HG03175 (cell line): ENCODE measurements at regions not wholly inside any gene's neighbourhood (a gene's known extent, or its start where the extent isn't known, plus 50 kb on each side); places are given as distances from the start of the nearest gene placed in this dataset.
"Not testable (repeated sequence)": the region's sequence is repeated elsewhere in the genome, so short reads cannot be mapped to it uniquely, and the experiment has no call there.

Experiments used
- ATAC-seq: cut with Tn5 transposase; IDR thresholded peaks from one replicate; pipeline ENCODE4 v1.9.1; 2021; ENCODE audit warnings: mild to moderate bottlenecking, moderate library complexity; ENCODE audit not compliant: unreplicated experiment

- ATAC-seq = not testable (repeated sequence)
Observed at GRCh38 chr6:166846446-166847142, 109.8 kb downstream of the RNASET2 start.

- no peak for ATAC-seq
Observed at GRCh38 chr6:166842607-166843006, 113.7 kb downstream of the RNASET2 start.

GRCh38 chr6:166841216-166841615 is 115.1 kb downstream of the RNASET2 start:
- no peak for ATAC-seq

GRCh38 chr6:166839569-166839968 is 116.8 kb downstream of the RNASET2 start:
- no peak for ATAC-seq

GRCh38 chr6:166838987-166839386 is 117.4 kb downstream of the RNASET2 start:
- no peak for ATAC-seq

- ATAC-seq = no peak
Observed at GRCh38 chr6:166836785-166837718, 119.3 kb downstream of the RNASET2 start.

- ATAC-seq = no peak
Observed at GRCh38 chr6:166834049-166834448, 122.3 kb downstream of the RNASET2 start.

- ATAC-seq = no peak
Observed at GRCh38 chr6:166830891-166831363, 125.4 kb downstream of the RNASET2 start.

- peak; percentile 91 for ATAC-seq
Observed at GRCh38 chr6:166830185-166830890, 126.0 kb downstream of the RNASET2 start.

GRCh38 chr6:166826264-166826663 is 130.1 kb downstream of the RNASET2 start:
- no peak for ATAC-seq

- no peak for ATAC-seq
Observed at GRCh38 chr6:166825553-166826145, 130.7 kb downstream of the RNASET2 start.

- no peak for ATAC-seq
Observed at GRCh38 chr6:166824880-166825250, 131.5 kb downstream of the RNASET2 start.

GRCh38 chr6:166824146-166824879 is 132.0 kb downstream of the RNASET2 start:
- ATAC-seq = no peak

- no peak for ATAC-seq
Observed at GRCh38 chr6:166822609-166823008, 133.7 kb downstream of the RNASET2 start.

GRCh38 chr6:166820483-166820882 is 135.9 kb downstream of the RNASET2 start:
- ATAC-seq = no peak

- ATAC-seq = no peak
Observed at GRCh38 chr6:166820070-166820469, 136.3 kb downstream of the RNASET2 start.

- no peak for ATAC-seq
Observed at GRCh38 chr6:166815629-166816028, 140.7 kb downstream of the RNASET2 start.

GRCh38 chr6:166814390-166814789 is 142.0 kb downstream of the RNASET2 start:
- ATAC-seq = no peak

GRCh38 chr6:166813461-166813860 is 142.9 kb downstream of the RNASET2 start:
- ATAC-seq = no peak

GRCh38 chr6:166810864-166811263 is 145.5 kb downstream of the RNASET2 start:
- ATAC-seq = no peak
